MM.1S (cell line): ENCODE measurements at regions not wholly inside any gene's neighbourhood (a gene's known extent, or its start where the extent isn't known, plus 50 kb on each side); places are given as distances from the start of the nearest gene placed in this dataset.

Experiments used
- EZH2 ChIP-seq: fragments of 300-600 bp; sonication (generic); optimal IDR thresholded peaks from 2 replicates; pipeline ENCODE3; 2017; ENCODE audit warnings: low read depth, mild to moderate bottlenecking, antibody characterized with exemption, low read length, mixed read lengths
- EZH2phosphoT487 ChIP-seq: fragments of 300-600 bp; sonication (generic); IDR thresholded peaks from 2 replicates; pipeline ENCODE4 v1.6.1; 2018; ENCODE audit warnings: antibody characterized with exemption, low read length
- TF ChIP-seq, protein P1 (sequence below): fragments of 300-600 bp; sonication (generic); IDR thresholded peaks from 2 replicates; pipeline ENCODE4 v1.5.1; 2016; ENCODE audit warnings: antibody characterized with exemption, low read length, mixed read lengths

DNA sequence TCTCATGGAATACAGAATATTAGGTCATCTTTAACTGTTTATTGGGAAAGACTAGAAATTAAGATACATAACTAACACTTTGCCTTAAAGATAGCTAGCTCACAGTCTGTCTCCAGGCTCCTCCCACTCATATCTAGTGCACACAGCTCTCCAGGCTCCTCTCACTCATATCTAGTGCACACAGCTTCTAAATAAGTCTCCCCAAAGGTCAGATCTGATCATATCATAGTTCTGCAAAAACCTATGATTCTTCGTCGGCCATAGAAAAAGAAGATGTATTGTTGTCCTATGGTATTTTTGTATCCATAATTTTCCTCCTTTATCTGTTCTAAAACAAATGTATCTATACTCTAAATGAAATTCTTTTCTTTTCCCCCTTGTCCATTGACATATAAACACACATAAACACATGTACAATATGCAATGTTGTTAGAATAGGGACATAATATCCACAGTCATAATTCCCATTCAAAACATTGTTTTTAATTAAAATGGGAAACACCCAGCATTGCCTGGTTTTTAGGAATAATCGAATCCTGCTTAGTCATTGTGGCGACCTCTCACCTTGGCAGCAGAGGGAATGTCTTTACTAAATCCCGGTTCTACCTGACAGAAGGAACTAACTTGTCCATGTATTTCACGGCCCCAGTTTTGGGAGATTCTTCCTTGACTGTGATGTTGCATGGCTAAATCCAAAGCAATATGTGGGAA is 1282.0 kb downstream of the PCDH7 start:
- TF ChIP-seq, protein P1, sequence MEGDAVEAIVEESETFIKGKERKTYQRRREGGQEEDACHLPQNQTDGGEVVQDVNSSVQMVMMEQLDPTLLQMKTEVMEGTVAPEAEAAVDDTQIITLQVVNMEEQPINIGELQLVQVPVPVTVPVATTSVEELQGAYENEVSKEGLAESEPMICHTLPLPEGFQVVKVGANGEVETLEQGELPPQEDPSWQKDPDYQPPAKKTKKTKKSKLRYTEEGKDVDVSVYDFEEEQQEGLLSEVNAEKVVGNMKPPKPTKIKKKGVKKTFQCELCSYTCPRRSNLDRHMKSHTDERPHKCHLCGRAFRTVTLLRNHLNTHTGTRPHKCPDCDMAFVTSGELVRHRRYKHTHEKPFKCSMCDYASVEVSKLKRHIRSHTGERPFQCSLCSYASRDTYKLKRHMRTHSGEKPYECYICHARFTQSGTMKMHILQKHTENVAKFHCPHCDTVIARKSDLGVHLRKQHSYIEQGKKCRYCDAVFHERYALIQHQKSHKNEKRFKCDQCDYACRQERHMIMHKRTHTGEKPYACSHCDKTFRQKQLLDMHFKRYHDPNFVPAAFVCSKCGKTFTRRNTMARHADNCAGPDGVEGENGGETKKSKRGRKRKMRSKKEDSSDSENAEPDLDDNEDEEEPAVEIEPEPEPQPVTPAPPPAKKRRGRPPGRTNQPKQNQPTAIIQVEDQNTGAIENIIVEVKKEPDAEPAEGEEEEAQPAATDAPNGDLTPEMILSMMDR: no peak
- TF ChIP-seq EZH2 (no peak), EZH2phosphoT487 (no peak)
